Stimulated activated CD4-positive, alpha-beta T cell treated with anti-CD3 and anti-CD28 coated beads, Interleukin-2, amount 100 ng/mL, for 4 hours (primary cell): ENCODE measurements at regions not wholly inside any gene's neighbourhood (a gene's known extent, or its start where the extent isn't known, plus 50 kb on each side); places are given as distances from the start of the nearest gene placed in this dataset.

Experiments
- DNase-seq: peaks from one replicate; pipeline ENCODE4 v3.0.0-alpha.2; 2020; ENCODE audit warnings: low read depth

DNA sequence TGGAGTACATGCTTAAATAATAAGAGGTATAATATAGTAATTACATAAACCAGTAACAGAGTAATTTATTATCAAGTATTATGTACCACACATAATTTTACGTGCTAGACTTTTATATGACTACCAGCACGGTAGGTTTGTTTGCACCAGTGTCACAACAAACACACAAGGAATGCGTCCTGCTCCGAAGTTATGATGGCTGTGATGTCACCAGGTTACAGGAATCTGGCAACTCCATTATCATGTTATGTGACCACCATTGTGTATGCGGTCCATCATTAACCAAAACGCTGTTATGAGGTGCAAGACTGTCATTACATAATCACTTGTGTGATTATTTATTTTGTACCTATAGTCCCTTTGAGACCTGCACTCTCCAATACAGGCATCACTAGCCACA, 235.2 kb upstream of the PMEPA1 start:
- DNase-seq = no peak

DNA sequence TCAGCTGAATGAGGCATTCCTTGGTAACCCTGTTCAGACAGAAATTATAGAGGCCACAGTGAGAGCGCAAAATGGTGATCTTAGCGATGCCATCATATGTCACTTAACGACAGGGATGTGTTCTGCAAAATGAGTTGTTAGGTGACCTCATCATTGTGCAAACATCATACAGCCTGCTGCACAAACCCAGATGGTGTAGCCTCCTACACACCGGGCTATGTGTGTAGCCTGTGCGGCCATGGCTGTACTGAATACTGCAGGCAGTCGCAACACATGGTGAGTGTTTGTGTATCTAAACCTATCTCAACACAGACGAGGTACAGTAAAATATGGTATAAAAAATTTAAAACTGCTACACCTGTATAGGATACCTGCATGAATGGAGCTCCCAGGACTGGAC, 234.1 kb upstream of the PMEPA1 start:
- no peak for DNase-seq

DNA sequence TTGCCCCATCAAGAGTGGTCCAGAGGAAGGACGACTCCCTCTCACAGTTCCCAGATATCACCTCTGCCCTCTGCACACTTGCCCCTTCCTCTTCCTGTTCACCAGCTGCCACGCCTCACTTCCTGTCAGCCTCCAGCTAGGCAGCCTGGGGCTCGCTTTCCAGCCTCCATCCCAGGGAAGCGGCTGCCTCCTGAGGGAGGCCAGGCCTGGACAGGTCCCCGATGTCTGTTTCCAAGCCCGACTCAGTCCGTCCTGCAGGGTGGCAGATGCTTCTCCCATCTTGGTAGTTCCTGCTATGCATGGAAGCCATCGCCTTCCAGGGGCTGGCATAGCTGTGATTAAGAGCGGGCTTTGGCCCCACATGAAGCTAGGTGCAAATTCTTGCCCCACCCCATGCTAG, 233.5 kb upstream of the PMEPA1 start:
- no peak for DNase-seq

DNA sequence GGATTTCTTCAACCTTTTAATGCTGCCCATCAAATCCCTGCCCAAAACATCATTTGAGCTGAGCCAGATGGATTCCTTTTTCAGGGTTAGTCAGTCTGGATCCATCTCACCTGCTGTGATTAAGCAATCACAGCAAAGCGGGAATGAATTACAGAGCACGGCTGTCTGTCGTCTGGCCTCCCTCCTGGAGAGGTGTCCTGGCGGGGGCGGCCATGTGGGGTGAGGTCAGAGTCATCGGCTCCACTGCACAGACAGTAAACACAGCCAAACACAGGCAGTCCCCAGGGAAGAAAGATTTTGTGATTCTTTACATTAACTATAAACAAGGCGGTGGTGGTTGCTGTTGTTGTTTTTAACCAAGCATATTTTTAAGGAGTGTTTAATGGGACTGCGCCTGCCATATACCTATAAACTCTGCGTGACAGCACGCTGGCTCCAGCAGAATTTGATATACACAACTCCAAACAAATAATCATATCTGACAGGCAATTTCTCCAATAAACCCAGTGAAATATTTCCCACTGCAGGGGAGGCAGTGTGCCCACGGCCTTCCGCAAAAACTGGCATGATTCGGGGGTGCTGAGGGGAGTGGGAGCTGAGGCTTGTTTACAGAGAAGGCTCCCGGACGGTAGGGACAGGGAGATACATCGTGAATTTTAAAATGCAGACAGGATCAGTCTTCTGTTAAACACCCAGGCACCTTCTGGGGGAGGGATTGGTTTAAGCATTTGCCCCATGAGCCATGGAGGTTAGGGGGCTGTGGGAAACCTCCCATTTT, 232.0 kb upstream of the PMEPA1 start:
- no peak for DNase-seq

DNA sequence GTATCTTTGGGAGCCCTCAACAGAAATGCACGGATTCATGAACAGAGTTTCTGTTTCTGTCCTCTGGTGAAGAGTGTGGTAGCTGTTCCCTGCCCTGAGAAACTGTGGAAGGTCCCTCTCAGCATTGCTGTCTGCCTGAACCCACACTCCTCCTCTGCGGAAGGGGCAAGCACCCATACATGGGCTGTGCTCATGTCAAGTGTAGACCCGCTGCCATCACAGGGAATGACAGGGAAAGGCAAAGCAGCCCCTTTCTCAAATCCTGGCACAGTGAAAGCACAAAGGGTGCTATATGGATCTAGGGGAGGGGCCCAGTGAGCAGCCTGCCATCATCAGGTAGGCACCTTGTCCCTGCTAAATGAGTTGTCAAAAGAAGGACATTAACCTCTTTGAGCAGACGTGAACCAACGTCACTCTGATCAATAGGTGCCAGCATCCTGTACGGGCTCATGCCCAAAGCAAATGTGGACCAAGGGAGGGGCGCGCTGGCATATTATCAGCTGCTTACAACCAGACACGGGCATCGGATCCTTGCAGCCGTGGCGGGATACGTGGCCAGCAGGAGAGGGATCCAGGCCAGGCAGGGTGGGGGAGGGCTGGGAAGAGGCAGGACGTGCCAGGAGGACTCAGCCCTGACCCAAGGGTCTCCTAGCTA, 231.2 kb upstream of the PMEPA1 start:
- no peak for DNase-seq

DNA sequence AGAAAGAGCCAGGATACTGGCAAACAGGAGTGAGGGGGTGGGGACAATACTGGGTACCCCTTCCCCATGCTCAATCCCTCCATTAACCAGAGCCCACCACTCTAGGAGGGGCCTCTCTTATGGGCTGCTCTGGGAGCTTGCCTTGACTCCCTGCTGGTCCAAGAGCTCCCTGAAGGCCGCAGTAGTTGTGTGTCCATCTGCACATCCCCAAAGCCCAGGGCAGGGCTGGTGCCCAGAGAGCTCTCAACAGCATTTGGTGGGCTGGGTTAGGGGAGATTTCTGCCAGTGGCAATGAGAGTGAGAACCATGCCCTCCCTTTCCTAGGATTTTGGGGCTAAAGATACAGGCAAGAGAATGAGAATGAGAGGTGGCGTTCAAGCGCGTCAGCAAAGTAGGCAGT, 230.6 kb upstream of the PMEPA1 start:
- no peak for DNase-seq

DNA sequence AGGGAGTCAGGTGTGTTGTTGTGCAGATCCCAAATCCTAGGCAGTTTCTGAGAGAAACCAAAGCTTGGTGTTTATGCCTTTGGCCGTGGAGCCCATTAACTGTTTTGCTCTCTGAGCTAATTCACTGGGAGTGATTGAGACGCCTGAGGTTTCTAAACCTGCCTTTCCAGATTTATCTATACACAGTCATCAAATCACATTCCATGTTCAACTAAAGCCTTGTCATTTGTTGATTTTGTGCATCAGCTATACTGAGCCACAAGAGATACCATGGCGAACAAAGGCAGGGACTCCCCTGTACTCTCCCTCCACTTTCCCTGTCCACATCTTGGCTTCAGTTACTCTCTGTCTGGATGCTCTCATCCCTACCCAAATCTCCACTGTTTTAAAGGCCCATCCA, 229.7 kb upstream of the PMEPA1 start:
- DNase-seq = no peak

DNA sequence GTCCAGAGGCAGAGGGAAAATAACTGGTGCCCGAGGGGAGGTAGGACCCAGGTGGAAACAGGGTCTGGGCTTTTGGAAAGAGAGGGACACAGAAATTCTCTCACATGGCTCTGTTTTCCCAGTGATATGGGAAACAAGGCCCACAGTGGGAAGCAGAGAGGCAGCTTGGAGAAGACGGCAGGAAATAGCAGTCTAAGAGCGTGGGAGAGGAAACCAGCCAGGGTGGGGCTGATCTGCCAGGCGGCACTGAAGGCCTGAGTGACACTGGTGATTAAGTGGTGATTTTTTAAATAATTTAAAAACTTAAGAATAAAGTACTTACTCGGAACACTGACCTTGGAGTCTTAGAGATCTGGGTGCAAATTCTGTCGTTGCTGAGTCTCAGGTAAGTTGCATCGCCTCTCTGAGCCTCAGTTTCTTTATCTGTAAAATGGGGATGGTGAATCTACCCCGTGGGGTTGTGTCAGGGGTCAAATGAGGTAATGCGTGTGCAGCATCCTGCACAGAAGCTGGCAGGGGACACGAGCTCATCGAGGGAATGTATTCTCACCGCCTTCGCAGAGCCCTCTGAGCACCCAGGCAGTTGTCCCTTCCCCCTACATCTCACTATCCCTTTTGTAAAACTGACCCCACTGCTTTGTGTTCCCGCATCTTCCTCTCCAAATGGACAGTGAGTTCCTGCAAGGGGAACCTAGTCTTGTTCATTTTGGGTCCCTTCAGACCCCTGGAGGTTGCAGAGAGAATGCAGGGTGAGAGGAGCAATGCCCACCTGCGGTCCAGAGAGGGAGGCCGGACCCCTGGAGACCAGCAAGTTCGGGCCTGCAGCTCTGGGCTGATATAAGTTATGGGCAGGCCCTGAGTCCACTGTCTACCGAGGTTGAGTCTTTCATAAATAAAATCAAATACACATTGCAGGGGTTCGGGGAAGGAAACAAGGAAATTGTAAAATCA, 228.6 kb upstream of the PMEPA1 start:
- no peak for DNase-seq

DNA sequence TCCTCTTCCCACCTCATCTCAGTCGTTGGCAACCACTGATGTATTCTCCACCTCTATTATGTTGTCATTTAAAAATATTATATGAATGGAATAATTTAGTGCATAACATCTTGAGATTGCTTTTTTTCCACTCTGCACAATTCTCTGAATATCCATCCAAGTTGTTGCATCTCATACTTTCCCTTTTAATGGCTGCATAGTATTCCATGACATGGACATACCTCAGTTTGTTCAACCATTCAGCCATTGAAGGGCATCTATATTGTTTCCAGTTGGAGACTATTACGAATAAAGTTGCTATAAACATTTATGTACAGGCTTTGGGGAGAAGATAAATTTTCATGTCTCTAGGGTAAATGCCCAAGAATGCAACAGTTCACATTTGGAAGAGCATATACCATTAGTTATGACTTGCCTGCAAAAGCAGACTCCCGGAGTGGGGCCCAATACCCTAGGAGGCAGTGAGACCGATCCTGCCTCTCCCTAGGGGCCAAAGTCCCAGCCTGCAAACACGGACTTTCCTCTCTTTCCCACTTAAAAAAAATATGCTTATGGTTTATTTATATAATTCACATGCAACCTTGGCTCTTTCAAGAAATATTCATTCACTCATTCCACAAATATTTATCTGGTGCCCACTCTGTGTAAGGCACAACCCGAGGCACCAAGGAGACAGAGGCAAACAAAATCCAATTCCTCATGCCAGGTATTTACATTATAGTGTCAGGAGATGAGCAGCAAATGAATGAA, 227.0 kb upstream of the PMEPA1 start:
- no peak for DNase-seq

DNA sequence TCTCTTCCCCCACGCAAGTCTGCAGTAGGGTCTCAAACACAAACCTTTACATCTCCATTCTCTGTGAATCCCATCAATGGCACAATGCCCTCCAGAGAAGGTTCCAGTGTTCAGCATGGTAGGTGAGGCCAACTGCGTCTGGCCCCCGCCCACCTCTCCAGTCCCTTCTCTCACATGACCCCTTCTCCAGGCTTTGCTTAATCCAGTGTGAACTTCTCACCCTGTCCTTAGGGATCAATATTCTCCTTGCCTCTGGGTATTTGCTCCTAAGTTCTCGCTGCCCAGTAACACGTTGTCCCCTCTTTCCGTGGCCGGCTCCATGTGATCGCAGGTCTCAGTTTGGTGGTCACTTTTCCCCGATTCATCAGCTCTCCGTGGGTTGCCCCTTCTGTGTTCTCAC, 225.1 kb upstream of the PMEPA1 start:
- DNase-seq = no peak

DNA sequence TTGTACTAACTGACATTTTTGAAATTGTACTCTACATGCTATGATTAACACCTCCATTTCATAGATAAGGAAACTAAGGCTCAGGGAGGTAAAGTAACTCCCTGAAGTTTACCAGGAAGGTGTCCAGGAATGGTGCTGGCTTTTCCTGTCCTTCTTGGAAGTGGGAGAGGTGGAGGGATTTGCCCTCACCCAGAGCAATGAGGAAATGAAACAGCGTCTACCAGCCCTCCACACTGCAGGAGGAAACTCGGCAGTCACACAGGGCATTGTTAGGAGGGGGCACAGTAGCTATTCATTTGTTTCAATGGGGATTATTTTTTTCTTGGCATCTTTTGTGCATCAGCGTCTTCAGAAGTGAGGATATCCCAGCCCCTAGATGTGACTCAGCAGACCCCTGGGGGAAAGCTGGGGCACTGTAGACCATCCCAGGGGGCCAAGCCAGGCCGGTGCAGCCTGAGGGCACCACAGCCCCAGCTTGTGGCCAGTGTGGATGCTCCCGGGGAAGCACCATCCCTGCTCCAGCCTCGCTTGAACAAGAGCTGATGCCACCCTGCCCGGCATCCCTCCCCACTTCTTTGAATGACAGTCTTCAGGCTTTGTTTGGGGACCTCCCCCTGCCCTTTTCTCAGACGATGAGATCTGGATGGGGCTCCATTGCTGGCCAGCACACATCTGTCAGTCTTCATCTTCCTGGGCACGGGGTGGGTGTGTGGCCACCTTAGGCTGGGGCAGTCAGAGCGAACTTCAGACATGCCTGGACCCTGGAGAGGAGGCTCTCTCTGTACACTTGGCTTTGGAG, 224.4 kb upstream of the PMEPA1 start:
- DNase-seq = no peak

DNA sequence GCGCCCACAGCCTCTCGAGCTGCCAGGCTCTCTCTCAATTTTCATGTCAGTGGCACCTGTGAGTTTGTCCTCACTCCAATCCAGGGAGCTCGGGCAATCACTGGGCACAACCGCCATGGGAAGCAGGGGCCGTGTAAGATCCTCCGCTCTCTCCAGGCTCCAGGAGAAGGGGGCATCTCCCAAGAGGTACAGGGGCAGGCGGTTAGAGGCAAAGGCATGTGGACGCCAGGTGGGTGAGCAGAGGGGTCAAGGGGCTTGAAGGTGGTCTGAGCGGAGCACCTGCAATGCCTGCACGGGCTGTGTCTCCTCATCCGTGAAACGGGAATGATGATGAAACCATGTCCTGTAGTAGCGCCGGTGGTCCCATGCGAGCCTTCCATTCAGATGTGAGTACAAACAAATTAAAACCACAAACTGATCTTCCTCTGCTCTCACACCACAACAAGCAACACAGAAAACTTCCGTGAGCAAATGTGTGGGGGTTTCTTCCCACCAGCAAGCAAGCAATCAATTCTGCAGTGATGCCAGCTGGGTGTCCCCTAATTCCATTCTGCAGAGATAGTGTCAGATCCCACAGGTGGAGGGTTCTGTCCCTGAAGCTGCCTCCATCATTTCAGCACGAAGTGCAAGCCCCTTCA, 222.5 kb upstream of the PMEPA1 start:
- DNase-seq = no peak

DNA sequence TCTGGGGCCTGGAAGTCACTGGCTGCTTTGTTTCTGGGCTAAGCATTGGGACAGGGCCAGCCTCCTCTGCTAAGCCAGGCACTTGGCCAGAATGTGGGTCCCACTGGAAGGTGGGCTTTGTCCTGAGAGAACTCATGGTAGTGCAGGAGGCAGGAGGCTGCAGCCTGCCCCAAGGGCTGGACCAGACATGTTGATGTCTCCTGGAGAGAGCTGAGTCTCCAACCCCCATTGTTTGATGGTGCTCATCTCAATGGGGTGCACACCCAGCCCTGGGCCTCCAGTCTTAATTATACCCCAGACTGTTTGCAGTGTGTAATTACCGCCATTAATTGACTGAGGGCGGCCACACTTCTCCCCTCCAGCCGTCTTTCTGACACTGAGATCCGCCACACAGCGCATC, 220.5 kb upstream of the PMEPA1 start:
- DNase-seq = no peak

DNA sequence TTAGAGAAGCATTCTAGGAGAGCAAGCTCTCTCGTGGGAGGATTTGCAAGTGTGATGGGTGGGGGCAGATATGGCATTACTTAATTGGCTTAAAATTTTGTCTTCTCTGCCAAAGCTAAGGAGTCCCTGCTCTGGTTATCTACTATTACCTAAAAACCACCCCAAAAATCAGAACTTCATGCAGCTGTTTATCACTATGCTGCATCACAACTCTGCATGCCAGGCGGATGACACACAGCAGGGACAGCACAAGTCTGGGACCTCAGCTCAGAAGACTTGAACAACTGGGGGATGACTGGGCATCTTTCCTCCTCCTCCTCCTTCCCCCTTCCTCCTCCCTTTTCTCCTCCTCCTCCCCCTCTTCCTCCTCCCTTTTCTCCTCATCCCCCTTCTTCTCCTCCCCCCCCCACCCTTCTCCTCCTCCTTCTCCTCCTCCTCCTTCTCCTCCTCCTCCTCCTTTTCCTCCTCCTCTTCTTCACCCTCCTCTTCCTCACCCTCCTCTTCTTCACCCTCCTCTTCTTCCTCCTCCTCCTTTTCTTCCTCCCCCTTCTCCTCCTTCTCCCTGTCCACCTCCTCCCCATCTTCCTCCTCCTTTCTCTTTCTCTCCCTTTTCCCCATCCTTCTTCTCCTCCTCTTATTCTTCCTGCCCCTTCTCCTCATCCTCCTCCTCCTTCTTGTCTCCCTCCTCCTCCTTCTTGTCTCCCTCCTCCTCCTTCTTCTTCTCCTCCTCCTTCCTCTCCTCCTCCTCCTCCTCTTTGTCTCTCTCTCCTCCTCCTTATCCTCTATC, 218.6 kb upstream of the PMEPA1 start:
- DNase-seq = no peak

DNA sequence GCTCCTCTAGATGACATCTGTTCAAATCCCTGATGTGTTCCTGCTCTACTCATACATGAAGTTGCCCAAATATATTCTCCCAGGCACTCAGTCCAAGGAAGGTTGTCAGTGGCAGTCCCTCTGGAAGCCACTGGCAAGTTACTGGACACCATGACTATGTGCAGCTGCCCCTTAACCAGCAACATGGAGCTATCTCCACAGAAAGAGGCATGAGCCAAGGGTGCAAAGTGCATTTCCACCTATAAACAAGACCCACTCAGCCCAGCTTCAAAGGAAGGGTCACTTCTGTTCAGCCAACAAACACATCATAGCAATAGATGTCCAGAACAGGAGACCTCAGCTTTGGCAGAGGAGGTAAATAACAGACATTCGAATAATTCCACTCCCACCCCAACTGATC, 217.6 kb upstream of the PMEPA1 start:
- DNase-seq = no peak

DNA sequence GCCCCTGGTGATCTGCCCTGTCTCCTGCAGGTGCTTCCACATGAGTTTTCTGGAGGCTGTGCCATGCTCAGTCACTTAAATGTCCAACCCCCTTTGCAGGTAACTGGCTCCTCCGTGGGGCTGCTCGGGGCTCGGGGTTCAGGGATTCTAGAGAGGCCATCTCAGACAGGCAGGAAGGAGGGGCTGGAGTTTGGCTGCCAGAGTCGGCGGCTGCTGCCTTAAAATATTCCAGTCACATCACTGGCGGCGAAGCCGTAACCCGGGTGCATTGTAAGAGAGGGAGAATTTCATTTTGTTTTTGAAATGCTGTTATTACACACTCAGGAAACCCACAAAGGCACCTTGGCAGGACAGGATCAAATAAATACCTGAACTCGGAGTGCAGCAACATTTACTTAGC, 212.9 kb upstream of the PMEPA1 start:
- no peak for DNase-seq

DNA sequence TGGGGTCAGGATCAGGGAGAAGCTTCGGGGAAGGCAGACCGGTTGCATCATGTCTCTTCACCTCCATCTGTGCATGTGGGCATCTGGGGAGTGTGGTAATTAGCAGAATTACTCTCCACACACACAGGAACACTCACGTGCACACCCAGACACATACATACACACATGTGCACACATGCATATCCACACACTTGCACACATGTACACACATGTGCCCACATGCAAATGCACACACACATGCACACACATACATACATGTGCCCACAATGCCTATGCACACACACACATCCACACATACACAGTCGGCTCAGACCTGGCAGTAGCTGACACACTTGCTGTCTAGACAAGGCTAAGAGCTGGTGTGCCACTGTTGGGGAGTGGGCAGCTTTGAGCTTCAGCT, 212.3 kb upstream of the PMEPA1 start:
- DNase-seq = no peak

DNA sequence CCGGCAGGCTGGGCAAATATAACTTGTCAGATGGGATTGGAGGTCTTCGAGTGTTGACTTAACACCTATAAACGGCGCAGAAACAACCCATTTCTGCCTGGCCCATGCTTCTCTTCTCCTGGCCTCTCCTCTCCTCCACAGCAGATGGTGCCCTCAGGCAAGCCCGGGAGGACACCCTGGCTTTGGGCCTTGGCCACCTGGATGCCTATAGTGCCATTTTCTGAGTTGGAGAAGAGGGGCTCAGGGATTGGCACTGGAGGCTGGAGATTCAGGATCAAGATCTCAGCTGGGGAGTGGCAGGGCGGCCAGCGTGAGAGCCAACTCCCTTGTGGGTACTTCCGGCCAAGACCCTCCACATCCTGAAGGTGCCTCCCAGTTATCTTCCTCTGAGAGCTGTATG, 211.9 kb upstream of the PMEPA1 start:
- DNase-seq = no peak

DNA sequence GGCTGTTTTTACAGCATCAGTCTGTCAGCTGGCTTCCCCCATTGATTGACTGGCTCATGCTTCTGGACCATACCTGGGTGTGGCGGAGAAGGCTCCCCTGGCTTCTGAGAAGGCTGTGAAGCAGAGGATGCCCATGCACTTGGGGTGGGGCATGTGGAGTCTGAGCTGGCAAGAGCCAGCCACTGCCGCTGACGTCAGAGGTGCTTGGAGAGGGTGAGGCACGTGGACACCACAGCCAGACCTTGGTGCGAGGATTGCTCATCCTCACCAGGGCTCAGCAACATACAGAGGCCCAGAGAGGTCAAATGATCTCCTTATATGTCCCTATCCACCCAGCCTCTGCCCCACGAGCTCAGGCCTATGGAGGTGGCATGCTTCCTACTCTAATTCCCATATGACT, 211.2 kb upstream of the PMEPA1 start:
- no peak for DNase-seq

DNA sequence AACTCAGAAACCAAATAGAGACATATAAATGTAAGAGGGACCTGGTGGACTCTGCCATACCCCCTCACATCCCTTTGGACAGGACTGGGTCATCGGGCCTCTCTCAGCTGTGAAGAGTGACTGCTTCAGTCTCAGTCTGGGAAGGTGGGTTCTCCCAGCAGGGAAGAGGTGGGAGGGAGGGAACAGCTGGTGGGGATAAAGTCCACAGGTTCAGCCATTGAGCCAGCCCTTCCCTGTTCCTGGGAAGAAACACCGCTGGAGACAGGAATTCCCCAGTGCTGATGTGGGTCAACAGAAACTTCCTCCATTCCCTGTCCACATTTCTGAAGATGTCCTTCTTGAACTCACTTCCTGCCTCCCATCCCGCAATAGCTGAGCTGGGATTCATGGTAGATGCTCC, 209.2 kb upstream of the PMEPA1 start:
- no peak for DNase-seq
